ENCODE measurements at regions not wholly inside any gene's neighbourhood (a gene's known extent, or its start where the extent isn't known, plus 50 kb on each side); places are given as distances from the start of the nearest gene placed in this dataset.

DNA sequence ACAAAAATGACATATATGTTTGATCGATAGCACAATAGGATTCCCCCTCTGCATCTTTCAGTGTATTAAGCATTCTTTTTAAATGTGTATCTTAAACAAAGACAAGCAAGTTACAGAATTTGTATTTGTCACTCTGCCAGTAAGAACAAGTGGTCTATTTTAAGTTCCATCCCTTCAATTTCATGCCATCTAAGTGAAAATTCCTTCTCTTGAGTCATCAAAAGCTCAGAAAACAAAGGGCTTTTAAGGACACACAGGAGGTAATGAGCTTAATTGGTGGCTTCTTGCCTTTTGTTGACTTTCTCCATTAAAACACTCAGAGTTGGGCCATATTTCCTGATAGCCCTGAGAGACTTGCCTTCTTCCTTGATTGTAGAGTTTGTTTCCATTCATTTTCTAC, 547.8 kb downstream of the TENT5A start:
- ATAC-seq (no peak), DNase-seq (no peak)
- TF ChIP-seq, protein P1, sequence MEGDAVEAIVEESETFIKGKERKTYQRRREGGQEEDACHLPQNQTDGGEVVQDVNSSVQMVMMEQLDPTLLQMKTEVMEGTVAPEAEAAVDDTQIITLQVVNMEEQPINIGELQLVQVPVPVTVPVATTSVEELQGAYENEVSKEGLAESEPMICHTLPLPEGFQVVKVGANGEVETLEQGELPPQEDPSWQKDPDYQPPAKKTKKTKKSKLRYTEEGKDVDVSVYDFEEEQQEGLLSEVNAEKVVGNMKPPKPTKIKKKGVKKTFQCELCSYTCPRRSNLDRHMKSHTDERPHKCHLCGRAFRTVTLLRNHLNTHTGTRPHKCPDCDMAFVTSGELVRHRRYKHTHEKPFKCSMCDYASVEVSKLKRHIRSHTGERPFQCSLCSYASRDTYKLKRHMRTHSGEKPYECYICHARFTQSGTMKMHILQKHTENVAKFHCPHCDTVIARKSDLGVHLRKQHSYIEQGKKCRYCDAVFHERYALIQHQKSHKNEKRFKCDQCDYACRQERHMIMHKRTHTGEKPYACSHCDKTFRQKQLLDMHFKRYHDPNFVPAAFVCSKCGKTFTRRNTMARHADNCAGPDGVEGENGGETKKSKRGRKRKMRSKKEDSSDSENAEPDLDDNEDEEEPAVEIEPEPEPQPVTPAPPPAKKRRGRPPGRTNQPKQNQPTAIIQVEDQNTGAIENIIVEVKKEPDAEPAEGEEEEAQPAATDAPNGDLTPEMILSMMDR (IDR thresholded peaks at IDR 0.05) = no peak
- no peaks in the 10 kb centered on the region for H3K36me3 Mint-ChIP-seq (ENCODE audit: low read depth)
- no peak overlapping the region for H3K27ac Mint-ChIP-seq
- H3K4me3 Mint-ChIP-seq = no peak overlapping the region
- CTCF ChIA-PET = no interaction called here
- H3K27me3 Mint-ChIP-seq = no peaks in the 10 kb centered on the region
- no peaks in the 10 kb centered on the region for H3K4me1 Mint-ChIP-seq (ENCODE audit: low read depth)
- intact Hi-C loops (cut with micrococcal nuclease) = no loop called here
- POLR2A ChIA-PET = no interaction called here
- H3K9me3 Mint-ChIP-seq = peaks cover 3% of the 10 kb centered on the region

DNA sequence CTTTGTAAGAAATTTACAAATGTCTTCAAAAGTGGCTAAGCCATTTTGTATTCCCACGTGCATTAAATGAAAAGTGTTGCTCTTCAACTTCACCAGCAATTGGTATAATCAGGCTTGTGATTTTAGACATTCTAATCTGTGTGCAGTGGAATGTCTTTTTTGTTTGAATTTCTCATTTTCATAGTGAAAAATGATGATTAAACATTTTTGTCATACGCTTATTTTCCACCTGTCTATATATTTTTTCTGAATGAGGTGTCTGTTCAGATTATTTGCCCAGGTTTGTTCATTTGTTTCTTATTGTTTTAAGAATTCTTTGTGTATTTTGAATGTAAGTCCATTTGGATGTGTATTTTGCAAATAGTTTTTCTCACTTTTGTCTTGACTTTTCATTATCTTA, 558.1 kb downstream of the TENT5A start:
- Mint-ChIP-seq H3K27me3 (no peaks in the 10 kb centered on the region), H3K27ac (no peak overlapping the region), H3K36me3 (ENCODE audit: low read depth) (no peaks in the 10 kb centered on the region), H3K9me3 (peaks cover 2% of the 10 kb centered on the region), H3K4me3 (no peak overlapping the region), H3K4me1 (ENCODE audit: low read depth) (no peaks in the 10 kb centered on the region)
- ATAC-seq = no peak
- TF ChIP-seq, protein P1 (IDR thresholded peaks at IDR 0.05) = no peak
- DNase-seq = no peak
- intact Hi-C loops (cut with micrococcal nuclease) = no loop called here
- ChIA-PET POLR2A (no interaction called here), CTCF (no interaction called here)

DNA sequence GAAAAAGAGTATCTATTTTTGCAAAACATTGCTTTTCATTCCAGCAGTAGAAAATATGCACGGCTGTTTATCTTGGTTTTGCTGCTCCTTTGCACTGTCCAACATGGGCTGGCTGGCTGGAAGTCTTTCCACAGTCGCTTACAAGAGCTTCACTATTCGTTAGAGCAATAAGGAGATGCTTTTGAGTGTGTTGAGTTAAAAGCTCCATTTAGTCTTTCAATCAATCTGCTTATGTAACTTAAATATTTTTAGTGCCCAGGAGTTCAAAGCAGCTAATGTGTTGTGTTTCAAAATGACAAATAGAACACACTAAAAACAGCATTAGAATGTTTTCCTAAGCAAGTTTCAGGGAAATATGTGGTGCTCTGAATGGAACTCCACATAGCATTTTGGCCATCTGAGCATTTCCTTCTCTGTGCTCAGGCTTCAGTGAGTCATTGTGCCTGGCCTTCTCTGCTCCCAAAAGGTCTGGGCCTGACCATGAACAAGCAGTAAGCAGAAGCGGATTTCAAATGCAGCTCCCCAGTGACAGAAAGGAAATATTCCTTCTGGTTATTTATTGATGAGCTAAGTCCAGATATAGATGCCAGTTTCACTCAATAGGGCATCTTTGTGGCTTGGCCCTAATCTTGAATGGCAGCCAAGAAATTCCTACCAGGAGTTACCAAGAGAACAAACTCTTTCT, 580.3 kb downstream of the TENT5A start:
- Mint-ChIP-seq H3K27ac (no peak overlapping the region), H3K9me3 (no peaks in the 10 kb centered on the region), H3K4me1 (ENCODE audit: low read depth) (no peaks in the 10 kb centered on the region), H3K27me3 (no peaks in the 10 kb centered on the region), H3K36me3 (ENCODE audit: low read depth) (no peaks in the 10 kb centered on the region), H3K4me3 (no peak overlapping the region)
- POLR2A ChIA-PET = no interaction called here
- DNase-seq (no peak), ATAC-seq (no peak)
- CTCF ChIA-PET = no interaction called here
- intact Hi-C loops (cut with micrococcal nuclease) = no loop called here
- TF ChIP-seq, protein P1 (IDR thresholded peaks at IDR 0.05) = no peak

DNA sequence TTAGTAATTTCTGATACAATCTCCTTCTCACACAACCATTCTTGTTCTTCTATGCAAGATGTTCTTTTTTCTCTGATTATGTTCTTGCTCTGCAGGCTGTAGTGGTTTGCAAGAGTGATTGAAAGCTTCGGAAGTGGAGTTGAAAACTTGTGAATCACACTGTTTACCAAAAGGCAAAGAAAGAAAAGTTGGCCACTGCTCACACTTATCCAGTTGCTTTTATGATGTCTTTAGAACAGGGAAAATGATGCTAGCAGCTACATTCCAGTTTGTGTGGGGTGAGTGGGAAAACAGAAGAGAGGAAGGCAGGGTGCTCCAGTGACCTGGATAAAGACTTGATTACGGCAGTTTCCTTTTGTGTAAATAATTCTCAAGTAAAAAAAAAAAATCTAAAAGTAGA, 583.3 kb downstream of the TENT5A start:
- DNase-seq (no peak), ATAC-seq (no peak)
- Mint-ChIP-seq H3K4me1 (ENCODE audit: low read depth) (no peaks in the 10 kb centered on the region), H3K27ac (no peak overlapping the region), H3K36me3 (ENCODE audit: low read depth) (no peaks in the 10 kb centered on the region), H3K9me3 (no peaks in the 10 kb centered on the region), H3K4me3 (no peak overlapping the region), H3K27me3 (no peaks in the 10 kb centered on the region)
- ChIA-PET POLR2A (interaction anchor here (0.6 kb wide), 1 partner anchor 60 kb away, joined by 3 read pairs; no protein-coding TSS in a partner anchor), CTCF (no interaction called here)
- intact Hi-C loops (cut with micrococcal nuclease) = no loop called here
- TF ChIP-seq, protein P1 (IDR thresholded peaks at IDR 0.05) = no peak

DNA sequence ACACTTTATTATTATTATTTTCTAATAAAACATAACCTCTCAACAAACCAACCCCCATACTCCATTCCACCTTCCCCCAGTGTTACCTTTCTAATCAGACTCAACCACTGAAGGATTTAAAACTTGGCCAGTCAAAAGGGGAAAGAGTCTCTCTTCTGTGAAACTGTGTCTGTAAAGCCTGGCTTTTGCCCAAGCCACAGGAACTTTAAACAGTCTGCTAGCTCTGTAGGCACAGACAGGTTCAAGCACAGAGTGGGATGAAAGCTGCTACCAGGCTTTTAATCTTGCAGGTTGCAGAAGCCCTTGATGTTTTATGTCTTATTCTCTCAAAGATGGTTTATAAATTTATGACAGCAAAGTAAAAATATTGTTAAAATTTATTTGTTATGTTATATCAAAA, 585.7 kb downstream of the TENT5A start:
- Mint-ChIP-seq H3K36me3 (ENCODE audit: low read depth) (no peaks in the 10 kb centered on the region), H3K27me3 (no peaks in the 10 kb centered on the region), H3K4me1 (ENCODE audit: low read depth) (no peaks in the 10 kb centered on the region), H3K27ac (no peak overlapping the region), H3K9me3 (no peaks in the 10 kb centered on the region), H3K4me3 (no peak overlapping the region)
- TF ChIP-seq, protein P1 (IDR thresholded peaks at IDR 0.05) = no peak
- POLR2A ChIA-PET = no interaction called here
- ATAC-seq = no peak
- CTCF ChIA-PET = no interaction called here
- intact Hi-C loops (cut with micrococcal nuclease) = no loop called here
- DNase-seq = no peak

All from activated CD8-positive, alpha-beta T cell treated with anti-CD3 and anti-CD28 coated beads for 36 hours (primary cell).